ENCODE measurements at regions not wholly inside any gene's neighbourhood (a gene's known extent, or its start where the extent isn't known, plus 50 kb on each side); places are given as distances from the start of the nearest gene placed in this dataset.
A peak's percentile ranks its signal among the peaks of the same experiment; 100 is the strongest.

- 67 to 69% methylated on average over 3 of the region's 3 CpGs for WGBS, 2 experiments (ENCODE audit: insufficient coverage in 1 of 2, insufficient read length in 1 of 2)
- no peak for TF ChIP-seq CTCF (conservative IDR thresholded peaks at IDR 0.05)
- DNase-seq = peak; percentile 80
These were observed 139.1 kb downstream of the TLE3 start for GRCh38 chr15:69958496-69959084.

GRCh38 chr15:69962561-69962960, 135.2 kb downstream of the TLE3 start:
- Histone ChIP-seq H3K4me1 (ENCODE audit: control insufficient read depth, insufficient read depth, low read length) (no peaks in the 10 kb centered on the region), H3K9me3 (ENCODE audit: control insufficient read depth, low read length) (no peaks in the 10 kb centered on the region), H3K27ac (ENCODE audit: low read depth, low read length) (no peak overlapping the region), H3K4me3 (ENCODE audit: low read length) (no peak overlapping the region), H3K27me3 (ENCODE audit: control insufficient read depth, insufficient read depth, low read length, poor library complexity, severe bottlenecking) (no peaks in the 10 kb centered on the region), H3K9ac (ENCODE audit: extremely low read depth, low read length, poor library complexity, severe bottlenecking) (no peak overlapping the region), H3K36me3 (ENCODE audit: control insufficient read depth, insufficient read depth, low read length) (no peaks in the 10 kb centered on the region)
- DNase-seq = no peak
- H3K9me3 Mint-ChIP-seq = no peaks in the 10 kb centered on the region
- no peaks in the 10 kb centered on the region for H3K4me1 Mint-ChIP-seq
- H3K36me3 Mint-ChIP-seq (ENCODE audit: low read depth) = no peaks in the 10 kb centered on the region
- TF ChIP-seq CTCF (conservative IDR thresholded peaks at IDR 0.05) = no peak
- H3K27ac Mint-ChIP-seq = no peak overlapping the region
- H3K4me3 Mint-ChIP-seq = no peak overlapping the region
- 85 to 94% methylated on average over 1 of the region's 1 CpG for WGBS, 2 experiments (ENCODE audit: insufficient coverage in 1 of 2, insufficient read length in 1 of 2)
- peaks cover 8% of the 10 kb centered on the region for H3K27me3 Mint-ChIP-seq (ENCODE audit: insufficient read depth)

More at GRCh38 chr15:69958496-69959084, 139.1 kb downstream of the TLE3 start:
- no peak overlapping the region for H3K27ac Mint-ChIP-seq
- no peaks in the 10 kb centered on the region for H3K27me3 ChIP-seq (ENCODE audit: control insufficient read depth, insufficient read depth, low read length, poor library complexity, severe bottlenecking)
- H3K4me3 Mint-ChIP-seq = no peak overlapping the region
- peaks cover 8% of the 10 kb centered on the region for H3K27me3 Mint-ChIP-seq (ENCODE audit: insufficient read depth)
- H3K4me1 ChIP-seq (ENCODE audit: control insufficient read depth, insufficient read depth, low read length) = no peaks in the 10 kb centered on the region
- H3K9me3 ChIP-seq (ENCODE audit: control insufficient read depth, low read length) = no peaks in the 10 kb centered on the region
- H3K4me1 Mint-ChIP-seq = peaks cover 2% of the 10 kb centered on the region
- no peak overlapping the region for H3K27ac ChIP-seq (ENCODE audit: low read depth, low read length)
- no peaks in the 10 kb centered on the region for H3K36me3 ChIP-seq (ENCODE audit: control insufficient read depth, insufficient read depth, low read length)
- H3K36me3 Mint-ChIP-seq (ENCODE audit: low read depth) = no peaks in the 10 kb centered on the region
- H3K4me3 ChIP-seq (ENCODE audit: low read length) = no peak overlapping the region
- no peaks in the 10 kb centered on the region for H3K9me3 Mint-ChIP-seq
- no peak overlapping the region for H3K9ac ChIP-seq (ENCODE audit: extremely low read depth, low read length, poor library complexity, severe bottlenecking)

GRCh38 chr15:69963385-69963784, 134.3 kb downstream of the TLE3 start:
- no peaks in the 10 kb centered on the region for H3K9me3 ChIP-seq (ENCODE audit: control insufficient read depth, low read length)
- peaks cover 8% of the 10 kb centered on the region for H3K27me3 Mint-ChIP-seq (ENCODE audit: insufficient read depth)
- no peak for DNase-seq
- H3K4me1 ChIP-seq (ENCODE audit: control insufficient read depth, insufficient read depth, low read length) = no peaks in the 10 kb centered on the region
- H3K27ac ChIP-seq (ENCODE audit: low read depth, low read length) = no peak overlapping the region
- H3K9ac ChIP-seq (ENCODE audit: extremely low read depth, low read length, poor library complexity, severe bottlenecking) = no peak overlapping the region
- no peaks in the 10 kb centered on the region for H3K4me1 Mint-ChIP-seq
- H3K27me3 ChIP-seq (ENCODE audit: control insufficient read depth, insufficient read depth, low read length, poor library complexity, severe bottlenecking) = no peaks in the 10 kb centered on the region
- H3K4me3 Mint-ChIP-seq = no peak overlapping the region
- TF ChIP-seq CTCF (conservative IDR thresholded peaks at IDR 0.05) = no peak
- no peaks in the 10 kb centered on the region for H3K36me3 ChIP-seq (ENCODE audit: control insufficient read depth, insufficient read depth, low read length)
- H3K9me3 Mint-ChIP-seq = no peaks in the 10 kb centered on the region
- H3K36me3 Mint-ChIP-seq (ENCODE audit: low read depth) = no peaks in the 10 kb centered on the region
- H3K27ac Mint-ChIP-seq = no peak overlapping the region
- H3K4me3 ChIP-seq (ENCODE audit: low read length) = no peak overlapping the region

Measured in endodermal cell (in vitro differentiated cells).